OCI-LY3 (cell line): ENCODE measurements at regions not wholly inside any gene's neighbourhood (a gene's known extent, or its start where the extent isn't known, plus 50 kb on each side); places are given as distances from the start of the nearest gene placed in this dataset.

ENCODE experiments used
- CTCF ChIP-seq: fragments of 200-600, 300-600 bp; sonication (generic); IDR thresholded peaks from 2 replicates; pipeline ENCODE4 v1.5.1; 2014; ENCODE audit warnings: antibody characterized with exemption, low read length, low read depth
- EZH2phosphoT487 ChIP-seq: fragments of 200-600 bp; shearing (Covaris generic); IDR thresholded peaks from 2 replicates; pipeline ENCODE4 v1.6.1; 2018; ENCODE audit warnings: antibody characterized with exemption, mixed run types, low read depth

- TF ChIP-seq EZH2phosphoT487 (no peak), CTCF (no peak)
Measured at GRCh38 chr1:232393010-232393409, 236.9 kb downstream of the SIPA1L2 start.
